ENCODE measurements at regions not wholly inside any gene's neighbourhood (a gene's known extent, or its start where the extent isn't known, plus 50 kb on each side); places are given as distances from the start of the nearest gene placed in this dataset.
"Not testable (repeated sequence)": the region's sequence is repeated elsewhere in the genome, so short reads cannot be mapped to it uniquely, and the experiment has no call there.

DNA sequence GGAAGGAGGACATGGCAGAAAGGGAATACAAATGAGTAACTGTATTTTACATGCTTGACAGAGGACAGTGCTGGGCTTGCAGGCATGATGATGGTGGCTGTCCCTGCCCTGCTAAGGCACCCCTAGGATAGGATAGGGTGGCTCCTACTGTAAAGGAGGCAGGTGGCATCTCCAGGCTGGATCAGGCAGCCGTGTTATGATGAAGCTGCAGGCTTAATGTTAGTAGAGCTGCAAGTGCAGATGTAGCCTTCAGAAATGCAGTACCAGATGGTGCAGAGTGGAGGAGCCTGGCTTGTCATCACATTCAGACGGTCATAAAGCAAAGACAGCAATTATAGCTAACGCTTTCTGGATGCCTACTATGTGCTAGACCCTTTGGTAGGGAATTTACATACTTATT, 287.9 kb upstream of the PODXL start:
- no peak for DNase-seq

DNA sequence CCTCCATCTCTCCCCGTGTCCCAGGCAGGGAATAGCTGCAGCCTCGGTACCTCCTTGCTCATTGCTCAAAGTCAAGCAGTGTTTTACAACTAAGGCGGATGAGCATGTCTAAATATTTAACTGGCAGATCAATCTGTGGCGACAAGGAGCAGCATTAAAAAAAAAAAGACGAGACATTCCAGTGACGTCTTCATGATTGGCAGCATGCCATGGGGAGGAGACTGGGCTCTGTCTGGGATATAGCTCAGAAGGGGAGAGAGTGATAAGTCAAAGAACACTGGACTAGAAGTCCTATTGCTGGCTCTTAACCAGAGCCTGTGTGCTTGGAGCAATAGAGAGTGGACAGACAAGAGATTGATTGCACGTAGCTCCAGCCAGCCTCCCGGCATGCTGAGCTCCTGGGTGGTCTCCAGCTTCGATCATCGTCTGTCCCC, 287.5 kb upstream of the PODXL start:
- peak; percentile 11 for DNase-seq

GRCh38 chr7:131839967-131840690, 283.7 kb upstream of the PODXL start:
- no peak for DNase-seq

GRCh38 chr7:131836733-131837132, 280.3 kb upstream of the PODXL start:
- no peak for DNase-seq

GRCh38 chr7:131835141-131835540, 278.7 kb upstream of the PODXL start:
- DNase-seq, result peak; percentile 5

- no peak for DNase-seq
Observed at GRCh38 chr7:131830681-131831080, 274.3 kb upstream of the PODXL start.

DNA sequence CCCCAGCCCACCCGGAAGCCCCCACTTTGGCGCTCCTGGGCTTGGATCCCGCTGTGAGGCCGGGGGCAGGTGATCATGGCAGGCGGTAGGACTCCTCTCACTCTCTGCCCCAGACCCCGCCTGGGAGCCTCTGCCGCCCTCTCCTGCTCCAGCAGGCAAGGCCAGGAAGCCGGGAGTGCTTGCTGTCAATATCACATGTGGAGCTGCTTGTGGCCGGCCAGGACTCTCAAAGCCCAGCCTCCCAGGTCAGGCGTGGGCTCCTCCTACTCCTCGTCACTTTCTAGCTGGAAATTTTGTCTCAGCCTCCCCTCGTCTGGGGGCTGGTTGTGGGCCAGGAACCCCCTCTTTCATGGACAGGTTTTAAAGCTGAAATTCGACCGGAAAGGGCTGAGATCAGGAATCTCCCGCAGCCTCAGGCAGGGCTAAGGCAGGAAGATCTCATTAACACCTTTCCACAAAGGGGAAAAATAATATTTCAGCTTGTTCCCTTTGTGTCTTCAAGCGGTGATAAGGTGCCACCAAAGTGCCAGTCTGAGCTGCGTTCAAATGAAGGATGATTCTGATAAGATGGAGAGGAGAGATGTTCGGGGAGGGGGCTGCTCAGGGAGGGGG, 273.6 kb upstream of the PODXL start:
- no peak for DNase-seq

GRCh38 chr7:131827421-131827820, 271.0 kb upstream of the PODXL start:
- no peak for DNase-seq

DNA sequence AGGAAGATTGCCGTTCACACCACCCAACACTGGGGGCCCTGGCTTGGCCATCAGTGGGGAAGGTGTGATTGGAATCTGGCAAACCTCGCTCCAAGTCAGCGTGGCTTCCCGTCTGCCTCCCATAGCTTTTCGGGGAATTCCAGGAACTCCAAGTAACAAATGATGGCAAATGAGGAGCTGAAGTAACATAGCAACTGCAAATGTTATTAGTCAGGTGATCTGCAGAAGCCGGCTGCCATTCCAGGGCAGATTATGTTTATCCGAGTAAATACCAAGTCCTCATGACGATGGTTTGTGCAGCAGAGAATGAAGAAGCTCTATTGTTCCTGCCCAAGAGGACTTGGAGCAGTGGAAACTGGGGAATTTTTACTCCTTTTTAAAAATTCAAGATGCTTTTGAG, 270.5 kb upstream of the PODXL start:
- no peak for DNase-seq

- not testable (repeated sequence) for DNase-seq
Observed at GRCh38 chr7:131823961-131824440, 267.6 kb upstream of the PODXL start.

GRCh38 chr7:131819891-131820290, 263.5 kb upstream of the PODXL start:
- no peak for DNase-seq

DNA sequence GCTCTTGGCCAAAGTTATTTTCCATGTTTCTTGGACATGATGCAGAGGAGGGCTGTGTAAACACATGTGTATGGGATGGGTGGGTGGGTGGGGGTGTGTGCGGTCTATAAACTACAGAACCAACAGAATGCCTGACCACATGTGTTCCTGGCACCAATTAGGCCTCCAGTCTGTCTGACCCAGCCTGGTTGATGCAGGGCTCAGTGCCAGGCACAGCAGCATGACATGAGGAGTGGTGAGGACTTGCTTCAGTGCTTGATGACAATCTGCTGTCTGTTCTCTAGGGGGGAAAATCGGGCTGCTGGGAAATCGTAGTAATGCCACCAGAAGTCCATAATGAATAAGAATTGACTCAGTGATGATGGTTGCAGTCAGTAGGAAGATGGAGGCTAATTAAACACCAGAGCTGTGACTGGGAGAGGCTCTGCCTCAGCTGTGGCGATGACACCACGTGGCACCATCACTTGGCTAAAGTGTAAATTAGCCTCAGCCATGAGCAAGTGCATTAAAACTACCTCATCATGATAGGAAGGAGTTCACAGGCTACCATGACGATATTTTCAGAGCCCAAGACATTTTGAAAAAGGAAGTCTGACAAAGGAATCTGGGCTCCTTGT, 260.1 kb upstream of the PODXL start:
- no peak for DNase-seq

DNA sequence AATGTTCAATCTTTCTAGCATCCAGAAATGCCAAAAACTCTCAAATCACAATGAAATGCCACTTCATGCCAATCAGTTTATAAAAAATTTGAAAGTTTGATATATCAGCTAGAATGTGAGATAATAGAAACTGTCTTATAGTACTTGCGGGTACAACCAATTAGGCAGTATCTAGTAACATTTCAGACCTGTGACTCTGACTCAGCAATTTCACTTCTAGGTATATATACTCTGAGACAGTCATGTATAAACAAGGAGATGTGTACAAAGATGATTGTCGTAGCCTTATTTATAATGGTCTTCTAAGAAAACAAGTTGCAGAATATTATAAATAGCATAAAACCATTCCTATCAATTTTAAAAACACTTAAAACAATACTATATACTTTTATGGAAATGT, 252.3 kb upstream of the PODXL start:
- DNase-seq, result no peak

DNA sequence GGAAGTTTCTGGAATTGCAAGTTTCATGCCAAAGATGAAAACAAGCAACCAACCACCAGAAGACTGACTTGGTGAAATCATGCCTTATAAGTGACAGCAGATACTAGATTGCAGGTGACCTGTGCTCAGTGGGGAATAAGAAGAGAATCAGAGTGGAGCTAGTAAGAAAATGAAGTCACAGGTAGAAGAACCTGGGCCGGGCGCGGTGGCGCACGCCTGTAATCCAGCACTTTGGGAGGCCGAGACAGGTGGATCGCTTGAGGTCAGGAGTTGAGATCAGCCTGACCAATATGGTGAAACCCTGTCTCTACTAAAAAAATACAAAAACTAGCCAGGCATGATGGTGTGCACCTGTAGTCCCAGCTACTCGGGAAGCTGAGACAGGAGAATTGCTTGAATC, 251.7 kb upstream of the PODXL start:
- DNase-seq, result not testable (repeated sequence)

DNA sequence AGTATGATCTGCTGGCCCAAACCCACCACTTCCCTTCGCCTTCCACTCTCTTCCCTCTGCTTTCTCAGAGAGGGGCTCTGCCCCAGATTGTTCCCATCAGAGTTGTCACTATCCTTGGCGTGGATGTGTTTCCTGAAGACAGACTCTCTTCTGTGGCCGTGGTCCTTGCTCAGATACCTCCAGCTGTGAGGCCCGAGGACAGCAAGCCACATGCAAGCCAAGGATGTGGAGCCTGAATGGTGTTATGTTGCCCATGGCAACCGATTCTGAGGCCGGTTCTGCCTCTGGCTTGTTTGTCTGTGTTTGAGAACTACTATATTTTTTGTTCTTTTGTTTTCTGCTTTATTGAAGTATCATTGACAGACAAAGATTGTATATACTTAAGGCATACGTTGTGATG, 247.4 kb upstream of the PODXL start:
- no peak for DNase-seq

DNA sequence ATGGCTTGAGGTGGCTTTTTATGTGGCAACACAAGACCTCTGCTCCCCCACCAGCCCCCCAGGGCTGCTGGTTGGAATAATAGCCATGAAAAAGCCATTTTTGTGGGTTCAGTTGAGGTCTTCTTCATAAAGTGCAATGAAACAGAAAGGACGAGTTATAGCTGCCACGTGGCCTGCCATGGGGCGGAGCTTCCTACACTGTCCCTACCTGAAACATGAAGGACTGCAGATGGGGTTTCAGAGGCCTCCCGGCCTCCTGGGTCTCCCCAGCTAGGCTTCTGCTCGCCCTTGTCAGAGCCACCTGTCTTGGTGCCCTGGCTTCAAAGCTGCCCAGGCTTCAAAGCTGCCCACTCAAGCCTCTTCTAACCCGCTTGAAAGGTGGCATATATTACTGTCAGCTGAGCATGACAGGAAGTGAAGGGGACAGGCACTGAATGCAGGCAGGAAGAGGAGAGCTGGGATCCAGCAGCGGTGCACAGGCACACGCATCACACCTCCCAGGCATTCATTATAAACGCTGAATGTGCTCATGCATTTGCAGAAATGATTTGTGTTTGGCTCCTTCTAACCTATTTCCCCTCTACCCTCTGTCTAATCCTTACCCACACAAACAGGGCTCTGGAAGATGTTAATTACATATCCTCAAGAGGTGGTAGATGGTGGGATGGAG, 245.9 kb upstream of the PODXL start:
- no peak for DNase-seq

- no peak for DNase-seq
Observed at GRCh38 chr7:131800531-131800930, 244.1 kb upstream of the PODXL start.

DNA sequence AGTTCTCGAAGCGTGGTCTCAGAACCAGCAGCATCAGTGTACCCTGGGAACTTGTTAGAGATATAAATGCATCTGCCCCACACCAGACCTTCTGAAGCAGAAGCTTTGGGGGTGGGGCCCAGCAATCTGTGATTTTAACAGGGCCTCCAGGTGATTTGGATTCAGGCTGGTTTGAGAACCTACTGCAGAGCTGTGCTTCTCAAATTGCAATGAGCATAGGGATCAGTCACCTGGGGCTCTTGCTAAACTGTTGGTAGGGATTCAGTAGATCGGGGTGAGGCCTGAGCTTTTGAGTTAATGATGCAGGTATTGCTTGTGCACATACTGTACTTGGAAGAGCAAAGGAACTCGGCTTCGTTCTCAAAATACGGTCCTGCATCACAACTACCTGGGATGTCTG, 243.6 kb upstream of the PODXL start:
- no peak for DNase-seq

DNA sequence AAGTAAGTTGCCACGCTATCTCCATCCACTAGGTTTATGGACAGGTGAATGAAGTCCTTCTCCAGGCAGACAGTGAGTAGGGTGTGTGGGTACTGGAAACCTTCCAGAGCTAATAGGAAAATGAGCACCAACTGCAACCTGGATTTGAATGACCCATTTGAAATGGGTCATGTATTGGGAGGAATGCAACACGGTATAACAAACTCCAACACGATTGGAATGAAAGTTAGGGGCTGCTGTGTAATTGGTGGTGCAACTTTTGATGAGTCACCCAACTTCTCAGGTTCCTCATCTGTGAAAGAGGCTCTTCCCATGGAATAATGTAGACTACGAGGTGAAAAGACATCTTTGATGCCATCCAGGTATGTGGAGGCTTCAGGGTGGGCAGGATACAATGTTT, 241.4 kb upstream of the PODXL start:
- DNase-seq, result no peak

DNA sequence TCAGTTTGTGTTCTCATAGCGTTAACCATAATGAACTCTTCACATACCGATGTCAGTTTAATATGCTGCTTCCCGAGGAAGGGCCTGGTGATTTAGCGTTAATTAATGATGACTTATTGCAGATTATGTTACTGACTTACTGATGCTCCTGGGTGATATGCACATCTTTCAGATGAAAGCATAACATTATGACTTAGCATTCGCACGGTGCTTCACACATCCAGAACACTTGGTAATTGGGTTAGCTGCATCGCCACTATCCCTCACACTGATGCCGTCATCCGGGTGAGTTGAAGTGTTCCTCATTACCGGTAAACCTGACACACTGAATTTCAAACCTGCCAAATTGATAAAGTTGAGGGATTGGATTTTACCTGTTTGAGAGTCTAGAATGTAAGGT, 239.0 kb upstream of the PODXL start:
- DNase-seq, result no peak

DNA sequence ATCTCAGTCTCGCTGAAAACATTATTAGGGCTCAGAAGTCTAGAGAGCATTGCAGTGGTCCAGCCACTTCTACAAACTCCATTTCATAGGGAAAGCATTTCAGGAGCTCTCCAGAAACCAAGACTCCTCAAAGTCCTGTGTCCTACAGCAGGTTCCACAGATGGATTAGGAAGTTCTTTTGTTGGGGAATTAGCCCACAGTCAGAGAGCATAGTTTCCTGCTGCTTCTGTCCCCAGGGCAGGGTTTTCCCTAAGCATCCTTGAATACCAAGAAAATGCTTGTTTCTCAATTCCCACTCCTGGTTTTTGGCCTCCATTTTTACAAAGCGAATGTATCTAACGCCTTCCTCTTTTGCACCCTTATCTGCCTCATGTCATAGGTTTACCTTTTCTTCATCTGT, 235.9 kb upstream of the PODXL start:
- DNase-seq, result no peak

- no peak for DNase-seq
Observed at GRCh38 chr7:131787101-131787500, 230.7 kb upstream of the PODXL start.

DNA sequence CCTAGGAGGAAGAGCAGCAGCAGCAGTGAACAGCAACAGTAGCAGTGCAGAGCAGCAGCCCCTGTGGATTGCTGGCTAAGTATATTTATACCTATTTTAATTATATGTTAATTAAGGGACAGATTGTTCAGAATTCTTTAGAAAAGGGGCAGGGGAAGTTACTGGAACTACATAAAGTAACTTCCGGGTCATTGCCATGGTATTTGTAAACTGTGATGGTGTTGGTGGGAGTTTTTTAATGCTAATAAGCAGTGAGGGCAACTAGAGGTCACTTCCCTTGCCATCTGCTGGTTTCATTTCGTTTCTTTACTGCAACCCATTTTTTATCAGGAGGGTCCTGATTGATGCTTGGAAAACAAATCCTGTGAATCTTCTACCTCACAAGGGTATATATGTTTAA, 229.8 kb upstream of the PODXL start:
- DNase-seq, result no peak

DNA sequence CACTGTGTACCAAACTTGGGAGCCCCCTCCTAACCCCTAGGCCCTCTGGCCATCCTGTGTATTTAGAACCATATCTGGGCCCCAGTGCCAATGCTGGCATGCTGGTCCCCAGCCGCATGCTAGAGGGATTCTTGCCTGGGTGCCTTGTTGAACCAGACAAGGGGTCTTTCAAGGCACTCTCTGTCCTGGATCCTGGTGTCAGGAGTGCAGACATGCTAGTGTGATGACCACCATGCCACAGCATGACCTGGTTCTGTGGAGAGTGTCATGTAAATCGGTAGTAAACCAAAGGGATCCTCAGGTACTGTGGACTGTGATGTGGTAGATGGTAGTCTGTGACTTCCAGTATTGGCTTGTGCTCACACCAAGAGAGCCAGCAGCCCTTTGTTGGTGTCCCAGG, 222.2 kb upstream of the PODXL start:
- DNase-seq, result no peak

All from NCI-H69 (cell line).